GM12878 (cell line): ENCODE measurements at regions not wholly inside any gene's neighbourhood (a gene's known extent, or its start where the extent isn't known, plus 50 kb on each side); places are given as distances from the start of the nearest gene placed in this dataset.

Source experiments
- CUX1 ChIP-seq: IDR thresholded peaks from 2 replicates; pipeline ENCODE4 v1.6.1; 2012; ENCODE audit warnings: improper control_type of control experiment, low read depth, low read length; ENCODE audit not compliant: insufficient replicate concordance
- EGR1 ChIP-seq, 2 experiments: IDR thresholded peaks; 1 replicate in 1 of 2; 2 replicates in 1 of 2; pipeline ENCODE4 v1.6.1; 2011 to 2012; ENCODE audit warnings: low read depth in 2 of 2, low read length in 2 of 2, borderline replicate concordance in 1 of 2, mild to moderate bottlenecking in 1 of 2, moderate library complexity in 1 of 2
- HCFC1 ChIP-seq: fragments of 150-350 bp; IDR thresholded peaks from 2 replicates; pipeline ENCODE4 v1.6.1; 2014; ENCODE audit warnings: low read length
- KAT2A ChIP-seq: conservative IDR thresholded peaks from 2 replicates; pipeline ENCODE4 v1.6.1; 2011; ENCODE audit warnings: low read depth, low read length; ENCODE audit not compliant: control insufficient read depth
- NRF1 ChIP-seq: conservative IDR thresholded peaks from 2 replicates; pipeline ENCODE4 v1.6.1; 2011; ENCODE audit warnings: mild to moderate bottlenecking, low read depth, low read length, improper control_type of control experiment
- PKNOX1 ChIP-seq: fragments of 450-650 bp; IDR thresholded peaks from 2 replicates; pipeline ENCODE4 v1.6.1; 2016; ENCODE audit warnings: mild to moderate bottlenecking
- STAT1 ChIP-seq: fragments of 450-650 bp; conservative IDR thresholded peaks from 2 replicates; pipeline ENCODE4 v1.6.1; 2014; ENCODE audit warnings: antibody characterized with exemption, mild to moderate bottlenecking
- YY1 ChIP-seq: IDR thresholded peaks from 2 replicates; pipeline ENCODE4 v1.6.1; 2011; ENCODE audit warnings: low read depth, mild to moderate bottlenecking, low read length
- ZBTB4 ChIP-seq: fragments of 450-650 bp; formaldehyde crosslinking; IDR thresholded peaks from 2 replicates; pipeline ENCODE4 v1.4.0; 2022; ENCODE audit warnings: mild to moderate bottlenecking, moderate library complexity
- TF ChIP-seq, protein P1 (sequence below), 3 experiments: IDR thresholded peaks in 2 of 3; conservative IDR thresholded peaks in 1 of 3; 2 replicates each; pipeline ENCODE4 v1.5.1; 2011; ENCODE audit warnings: low read depth in 3 of 3, low read length in 3 of 3, mild to moderate bottlenecking in 3 of 3, control low read depth in 2 of 3, moderate library complexity in 2 of 3, inconsistent platforms in 1 of 3, mixed read lengths in 1 of 3; ENCODE audit not compliant: control insufficient read depth in 2 of 3, insufficient read depth in 1 of 3; ENCODE audit errors: extremely low read depth in 1 of 3

DNA sequence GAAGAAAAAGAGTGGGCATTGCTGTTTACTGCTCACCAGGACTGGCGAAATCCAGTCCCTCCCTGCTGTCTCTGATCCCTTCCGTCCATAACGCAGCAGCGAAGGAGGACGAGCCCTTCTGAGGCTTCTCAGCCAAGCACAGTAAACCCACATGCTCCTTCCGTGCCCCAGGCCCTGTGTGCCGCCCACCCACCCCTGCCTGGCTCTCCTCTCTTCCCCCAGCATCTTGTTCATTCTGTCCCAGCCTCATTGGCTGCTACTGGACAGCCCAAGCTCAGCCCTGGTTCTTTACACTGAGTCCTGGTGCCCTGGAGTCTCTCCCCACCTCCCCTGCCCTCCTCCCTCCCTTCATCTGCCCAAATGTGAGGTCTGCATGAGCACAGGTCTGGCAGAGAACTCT is 559.7 kb downstream of the BRD1 start (continued):
- TF ChIP-seq PKNOX1 (no peak), NRF1 (no peak), EGR1 (IDR thresholded peaks at IDR 0.05; ENCODE audit: borderline replicate concordance in 1 of 2, low read depth in 2 of 2, low read length in 2 of 2) (no peak), STAT1 (no peak), YY1 (no peak), KAT2A (no peak), HCFC1 (no peak), CUX1 (no peak), ZBTB4 (CRISPR knock-in tag) (no peak)
- TF ChIP-seq, protein P1, sequence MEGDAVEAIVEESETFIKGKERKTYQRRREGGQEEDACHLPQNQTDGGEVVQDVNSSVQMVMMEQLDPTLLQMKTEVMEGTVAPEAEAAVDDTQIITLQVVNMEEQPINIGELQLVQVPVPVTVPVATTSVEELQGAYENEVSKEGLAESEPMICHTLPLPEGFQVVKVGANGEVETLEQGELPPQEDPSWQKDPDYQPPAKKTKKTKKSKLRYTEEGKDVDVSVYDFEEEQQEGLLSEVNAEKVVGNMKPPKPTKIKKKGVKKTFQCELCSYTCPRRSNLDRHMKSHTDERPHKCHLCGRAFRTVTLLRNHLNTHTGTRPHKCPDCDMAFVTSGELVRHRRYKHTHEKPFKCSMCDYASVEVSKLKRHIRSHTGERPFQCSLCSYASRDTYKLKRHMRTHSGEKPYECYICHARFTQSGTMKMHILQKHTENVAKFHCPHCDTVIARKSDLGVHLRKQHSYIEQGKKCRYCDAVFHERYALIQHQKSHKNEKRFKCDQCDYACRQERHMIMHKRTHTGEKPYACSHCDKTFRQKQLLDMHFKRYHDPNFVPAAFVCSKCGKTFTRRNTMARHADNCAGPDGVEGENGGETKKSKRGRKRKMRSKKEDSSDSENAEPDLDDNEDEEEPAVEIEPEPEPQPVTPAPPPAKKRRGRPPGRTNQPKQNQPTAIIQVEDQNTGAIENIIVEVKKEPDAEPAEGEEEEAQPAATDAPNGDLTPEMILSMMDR (IDR thresholded peaks at IDR 0.05 in 2 of 3, conservative IDR thresholded peaks at IDR 0.05 in 1 of 3; ENCODE audit: control insufficient read depth in 2 of 3, extremely low read depth in 1 of 3, insufficient read depth in 1 of 3, low read depth in 3 of 3, low read length in 3 of 3), result no peak
